GM21367 (cell line): ENCODE measurements at regions not wholly inside any gene's neighbourhood (a gene's known extent, or its start where the extent isn't known, plus 50 kb on each side); places are given as distances from the start of the nearest gene placed in this dataset.

Source experiments
- ATAC-seq: cut with Tn5 transposase; IDR thresholded peaks from one replicate; pipeline ENCODE4 v1.9.1; 2021; ENCODE audit not compliant: unreplicated experiment

- no peak for ATAC-seq
Observed at GRCh38 chr5:18023986-18024385, 389.7 kb downstream of the TAF11L14 start.

DNA sequence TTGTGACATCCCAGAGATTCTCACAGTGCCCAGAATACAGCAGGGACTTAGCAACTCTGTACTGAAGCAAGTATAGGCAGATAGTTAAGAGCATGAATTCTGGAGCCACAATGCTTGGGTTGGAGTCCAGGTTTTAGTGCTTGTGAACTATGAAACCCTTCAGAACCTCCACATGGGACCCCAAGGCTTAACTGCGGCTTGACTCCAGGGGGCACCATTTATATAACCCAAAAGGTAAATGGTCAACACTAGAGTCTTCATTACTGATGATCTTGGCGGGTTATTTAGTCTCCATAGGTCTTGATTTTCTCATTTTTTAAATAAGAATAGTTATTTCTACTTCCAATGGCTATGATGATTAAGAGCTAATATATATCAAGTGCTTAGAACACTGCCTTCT, 390.3 kb downstream of the TAF11L14 start:
- no peak for ATAC-seq

GRCh38 chr5:18027241-18027867, 393.1 kb downstream of the TAF11L14 start:
- no peak for ATAC-seq

DNA sequence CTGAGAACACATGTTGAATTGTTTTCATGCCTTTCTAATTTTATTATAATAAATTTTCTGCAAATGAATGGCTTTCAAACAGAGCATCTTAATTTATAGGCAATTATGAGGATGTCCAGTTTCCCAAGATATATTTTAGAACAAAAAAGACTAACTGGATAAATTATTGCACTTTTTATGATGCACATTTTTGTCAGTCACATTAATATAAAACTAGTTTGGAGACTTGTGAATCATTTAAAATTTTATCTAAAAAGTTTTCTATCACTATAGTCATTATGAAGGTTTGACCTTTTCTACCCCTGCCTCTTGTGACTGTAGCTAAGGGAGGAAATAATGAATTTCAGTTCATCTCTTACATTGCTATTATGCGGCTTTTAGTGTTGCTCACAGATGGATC, 393.8 kb downstream of the TAF11L14 start:
- no peak for ATAC-seq

DNA sequence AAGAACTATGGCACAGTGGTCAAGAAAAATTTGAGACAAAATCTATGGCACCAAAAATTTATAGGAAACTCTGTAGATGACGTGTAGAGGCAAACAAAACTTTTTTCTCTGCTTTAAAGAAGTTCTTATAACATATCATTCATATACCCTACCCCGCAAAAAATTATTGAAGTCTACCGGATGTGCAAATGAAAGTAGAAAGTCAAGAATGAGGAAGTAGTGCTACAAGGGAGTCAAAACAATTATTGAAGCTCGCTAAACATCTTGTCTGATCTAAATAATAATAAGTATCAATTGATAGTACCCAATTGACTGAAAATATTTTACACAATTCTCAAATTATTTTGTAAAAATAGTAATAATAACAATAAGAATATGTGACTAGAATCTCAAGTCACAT, 398.5 kb downstream of the TAF11L14 start:
- no peak for ATAC-seq

- no peak for ATAC-seq
Observed at GRCh38 chr5:18036531-18036930, 402.3 kb downstream of the TAF11L14 start.

DNA sequence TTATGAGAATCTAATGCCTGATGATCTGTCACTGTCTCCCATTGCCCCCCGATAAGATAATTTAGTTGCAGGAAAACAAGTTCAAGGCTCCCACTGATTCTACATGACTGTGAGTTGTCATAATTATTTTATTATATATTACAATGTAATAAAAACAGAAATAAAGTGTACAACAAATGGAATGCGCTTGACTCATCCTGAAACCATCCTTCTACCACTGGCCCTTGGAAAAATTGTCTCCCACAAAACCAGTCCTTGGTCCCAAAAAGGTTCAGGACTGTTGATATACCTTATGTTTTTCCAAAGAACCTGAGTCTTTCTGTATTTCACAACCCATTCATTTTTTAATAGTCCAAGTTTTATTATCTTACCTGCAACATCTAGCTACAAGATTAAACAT, 403.5 kb downstream of the TAF11L14 start:
- no peak for ATAC-seq

GRCh38 chr5:18043344-18043743, 409.1 kb downstream of the TAF11L14 start:
- ATAC-seq = no peak

- ATAC-seq = no peak
Observed at GRCh38 chr5:18048449-18048848, 414.2 kb downstream of the TAF11L14 start.

GRCh38 chr5:18050345-18050744, 416.1 kb downstream of the TAF11L14 start:
- ATAC-seq = no peak

- ATAC-seq = no peak
Observed at GRCh38 chr5:18050776-18051175, 416.5 kb downstream of the TAF11L14 start.

- no peak for ATAC-seq
Observed at GRCh38 chr5:18051953-18052352, 417.7 kb downstream of the TAF11L14 start.

GRCh38 chr5:18052569-18052968, 418.3 kb downstream of the TAF11L14 start:
- ATAC-seq = no peak

DNA sequence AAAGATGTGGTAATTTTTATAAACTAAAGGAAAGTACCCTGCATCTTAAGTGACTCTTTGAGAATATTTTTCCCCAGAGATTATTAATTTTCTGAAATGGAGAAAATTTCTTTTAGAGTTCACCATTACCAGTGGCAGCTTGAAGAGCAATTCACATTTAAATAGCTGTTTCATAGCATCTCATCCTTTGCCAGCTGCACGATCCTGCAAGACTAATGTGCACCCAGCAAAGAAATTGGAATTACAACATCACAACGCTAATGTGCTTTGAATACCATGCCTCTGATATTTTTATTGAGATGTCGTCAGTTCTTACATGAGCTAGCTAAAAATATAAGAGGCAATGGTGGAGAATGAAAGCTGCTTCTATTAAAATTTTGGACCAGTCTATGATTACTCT, 423.5 kb downstream of the TAF11L14 start:
- no peak for ATAC-seq

DNA sequence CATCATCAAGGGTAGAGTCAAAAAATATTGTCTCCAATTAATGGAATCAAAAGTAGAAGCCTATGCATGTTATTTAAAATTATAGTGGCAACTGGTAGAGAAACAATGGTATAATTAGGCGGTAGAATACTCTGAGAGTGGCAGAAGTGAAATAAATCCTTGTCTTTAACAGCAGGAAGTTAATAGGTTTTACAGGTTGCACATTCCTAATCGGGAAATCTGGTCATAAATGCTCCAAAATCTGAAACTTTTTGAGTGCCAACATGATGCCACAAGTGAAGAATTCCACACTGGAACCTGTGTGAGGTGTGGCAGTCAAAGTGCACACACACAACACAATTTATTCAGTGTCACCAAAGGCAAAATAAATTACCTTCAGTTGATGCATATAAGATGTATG, 433.4 kb downstream of the TAF11L14 start:
- no peak for ATAC-seq

DNA sequence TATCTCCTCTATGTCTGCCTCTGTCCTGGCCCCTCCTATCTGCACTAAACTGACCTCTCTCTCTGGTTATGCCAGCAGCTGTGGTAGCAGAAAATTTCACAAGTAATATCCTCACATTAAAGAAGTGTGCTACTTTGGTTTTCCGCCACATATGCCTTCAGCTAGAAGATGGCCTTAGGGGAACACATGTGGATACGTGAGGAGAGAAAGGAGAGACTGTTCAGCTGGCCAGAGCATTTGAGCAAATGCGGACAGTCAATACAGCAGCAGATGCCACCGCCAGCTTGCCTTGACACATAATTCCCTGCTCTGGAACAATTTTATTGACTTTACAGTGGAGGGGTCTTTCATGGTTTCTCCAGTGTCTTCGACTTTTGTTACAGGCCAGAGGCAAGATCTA, 434.6 kb downstream of the TAF11L14 start:
- no peak for ATAC-seq

DNA sequence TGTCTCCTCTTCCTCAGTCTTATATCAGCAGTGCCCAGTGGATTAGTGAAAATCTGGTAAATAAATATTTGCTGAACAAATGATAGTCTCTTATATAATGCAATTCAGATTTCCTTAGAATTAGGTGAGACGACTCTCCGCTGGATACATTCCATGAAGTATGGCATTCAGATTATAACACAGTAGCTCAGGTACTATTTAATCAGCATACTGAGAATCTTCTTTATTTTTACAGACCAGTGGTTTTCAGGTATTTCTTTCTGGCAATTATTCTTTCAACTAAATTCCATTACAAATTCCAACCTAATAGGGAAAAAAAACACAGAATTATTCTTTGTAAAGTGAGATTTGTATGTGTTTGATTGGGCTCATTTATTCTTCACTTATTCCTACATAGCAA, 435.5 kb downstream of the TAF11L14 start:
- ATAC-seq = no peak

DNA sequence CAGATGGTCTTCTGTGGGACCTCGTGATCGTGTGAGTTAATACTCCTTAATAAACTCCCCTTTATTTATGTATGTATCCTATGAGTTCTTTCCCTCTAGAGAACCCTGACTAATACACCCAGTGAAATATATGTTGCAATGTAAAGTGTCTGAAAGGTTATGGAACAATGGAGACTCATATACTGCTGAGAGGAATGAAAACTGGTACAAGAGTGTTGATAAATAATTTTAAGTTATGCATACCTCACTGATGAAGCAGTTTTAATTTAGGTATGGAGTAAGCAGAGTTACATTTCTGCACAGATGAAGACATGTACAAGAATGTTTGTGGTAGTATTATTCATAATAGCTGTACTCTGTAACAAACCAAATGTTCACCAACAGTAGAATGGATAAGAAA, 438.3 kb downstream of the TAF11L14 start:
- no peak for ATAC-seq

DNA sequence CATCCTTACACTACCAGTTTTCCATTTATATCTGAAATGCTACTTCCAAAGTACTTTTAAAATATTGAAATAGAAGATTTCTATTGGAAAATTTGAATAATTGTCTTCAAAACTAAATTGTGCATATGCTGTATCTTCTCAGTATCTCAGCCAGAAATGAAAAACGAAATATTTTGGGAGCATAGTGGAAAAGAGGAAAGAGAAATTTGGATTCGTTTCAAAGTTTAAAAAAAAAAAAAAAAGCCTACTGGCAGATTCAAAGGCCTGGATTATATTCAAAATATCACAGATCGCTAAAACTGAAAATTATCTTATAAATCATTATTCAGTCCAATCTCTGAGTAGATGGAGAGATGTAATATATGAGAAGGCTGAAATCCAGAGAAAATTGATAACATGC, 440.7 kb downstream of the TAF11L14 start:
- ATAC-seq = no peak

DNA sequence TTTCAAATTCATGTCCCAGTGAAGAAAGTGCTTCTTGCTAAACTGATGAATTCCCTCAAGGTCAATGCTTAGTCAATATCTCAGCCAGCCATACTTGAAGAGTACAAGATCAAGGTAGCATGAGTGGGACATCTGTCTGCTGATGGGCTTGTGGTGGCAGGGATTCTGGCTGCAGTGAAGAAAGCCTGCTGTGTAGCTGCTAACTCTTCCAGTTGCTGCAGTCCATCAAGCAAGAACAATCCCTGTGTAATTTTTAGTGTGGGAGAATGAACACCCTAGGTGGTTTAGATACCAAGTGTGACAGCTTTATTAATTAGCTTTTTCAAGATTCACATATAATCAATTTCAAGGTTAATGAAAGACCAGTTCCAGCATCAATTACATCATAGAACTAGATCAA, 443.9 kb downstream of the TAF11L14 start:
- no peak for ATAC-seq

DNA sequence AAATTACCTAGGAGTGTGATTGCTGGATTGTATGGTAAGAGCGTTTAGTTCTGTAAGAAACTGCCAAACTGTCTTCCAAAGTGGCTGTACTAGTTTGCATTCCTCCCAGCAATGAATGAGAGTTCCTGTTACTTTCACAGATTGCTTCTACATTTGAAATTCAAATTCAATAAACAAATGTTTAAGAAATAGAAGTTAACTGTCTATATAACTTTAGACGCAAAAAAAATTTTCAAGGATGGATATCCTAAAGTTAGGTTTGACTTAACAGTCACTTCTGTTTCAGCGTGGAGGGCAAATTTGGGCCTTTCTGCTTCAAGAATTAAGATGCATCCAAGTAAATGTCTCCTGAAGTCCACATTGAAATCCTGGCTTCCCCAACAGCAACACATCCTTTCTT, 445.6 kb downstream of the TAF11L14 start:
- no peak for ATAC-seq

GRCh38 chr5:18088020-18088579, 453.8 kb downstream of the TAF11L14 start:
- ATAC-seq = no peak

DNA sequence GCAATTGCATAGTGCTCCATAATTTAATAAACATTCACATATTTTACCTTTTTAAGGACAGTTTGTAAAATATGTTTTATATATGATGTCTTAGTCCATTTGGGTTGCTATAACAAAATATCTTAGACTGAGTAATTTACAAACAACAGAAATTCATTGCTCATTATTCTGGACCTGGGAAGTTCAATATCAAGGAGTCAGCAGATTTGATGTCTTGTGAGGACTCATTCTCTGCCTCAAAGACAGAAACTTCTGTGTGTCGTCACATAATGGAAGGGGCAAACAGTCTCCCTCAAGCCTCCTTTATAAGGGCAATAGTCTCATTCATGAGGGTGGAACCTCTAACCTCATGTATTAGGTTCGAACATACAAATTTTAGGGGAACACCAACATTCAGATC, 455.9 kb downstream of the TAF11L14 start:
- no peak for ATAC-seq
